K562 (cell line): ENCODE measurements at regions not wholly inside any gene's neighbourhood (a gene's known extent, or its start where the extent isn't known, plus 50 kb on each side); places are given as distances from the start of the nearest gene placed in this dataset.

ENCODE experiments used
- AFF4 ChIP-seq: sonication (generic); formaldehyde crosslinking; IDR thresholded peaks from 2 replicates; pipeline ENCODE4 v1.8.0; 2023; ENCODE audit warnings: mild to moderate bottlenecking, missing genetic modification reagents
- CHD7 ChIP-seq: fragments of 200-600 bp; sonication (generic); IDR thresholded peaks from one replicate; pipeline ENCODE4 v1.6.1; 2012; ENCODE audit warnings: mild to moderate bottlenecking, low read depth, low read length, inconsistent platforms
- CREB3L1 ChIP-seq: fragments of 450-650 bp; IDR thresholded peaks from 2 replicates; pipeline ENCODE4 v1.6.1; 2014; ENCODE audit warnings: low read depth, mild to moderate bottlenecking, moderate library complexity, borderline replicate concordance
- FOXA1 ChIP-seq: fragments of 450-650 bp; IDR thresholded peaks from 2 replicates; pipeline ENCODE4 v1.6.1; 2016; ENCODE audit warnings: mild to moderate bottlenecking, borderline replicate concordance
- JUNB ChIP-seq: fragments of 450-650 bp; formaldehyde crosslinking; conservative IDR thresholded peaks from 2 replicates; pipeline ENCODE4 v1.4.0; 2020; ENCODE audit warnings: mild to moderate bottlenecking
- NONO ChIP-seq, 2 experiments: fragments of 200-400 bp in 1 of 2; fragments of 450-650 bp in 1 of 2; formaldehyde crosslinking in 1 of 2; IDR thresholded peaks; 2 replicates each; pipeline ENCODE4 v1.6.1; 2017; ENCODE audit warnings: low read depth in 2 of 2, mild to moderate bottlenecking in 2 of 2, moderate library complexity in 2 of 2, low read length in 1 of 2
- SRSF7 ChIP-seq: fragments of 200-400 bp; formaldehyde crosslinking; optimal IDR thresholded peaks from 2 replicates; pipeline ENCODE3; 2017; ENCODE audit warnings: mild to moderate bottlenecking, low read depth, low read length
- ZNF146 ChIP-seq: IDR thresholded peaks from one replicate; pipeline ENCODE4 v1.6.1; 2018; ENCODE audit warnings: missing compliant biosample characterization; ENCODE audit not compliant: unreplicated experiment
- TF ChIP-seq, protein P1 (sequence below): fragments of 450-650 bp; formaldehyde crosslinking; IDR thresholded peaks from 2 replicates; pipeline ENCODE4 v1.4.0; 2022; ENCODE audit warnings: missing genetic modification characterization

GRCh38 chr4:30904588-30904987, 184.4 kb downstream of the PCDH7 start (continued):
- no peak for TF ChIP-seq CHD7
- no peak for TF ChIP-seq CREB3L1
- no peak for TF ChIP-seq NONO (IDR thresholded peaks at IDR 0.05; ENCODE audit: low read depth in 2 of 2, low read length in 1 of 2)
- no peak for TF ChIP-seq FOXA1
- TF ChIP-seq SRSF7 = no peak
- TF ChIP-seq, protein P1, sequence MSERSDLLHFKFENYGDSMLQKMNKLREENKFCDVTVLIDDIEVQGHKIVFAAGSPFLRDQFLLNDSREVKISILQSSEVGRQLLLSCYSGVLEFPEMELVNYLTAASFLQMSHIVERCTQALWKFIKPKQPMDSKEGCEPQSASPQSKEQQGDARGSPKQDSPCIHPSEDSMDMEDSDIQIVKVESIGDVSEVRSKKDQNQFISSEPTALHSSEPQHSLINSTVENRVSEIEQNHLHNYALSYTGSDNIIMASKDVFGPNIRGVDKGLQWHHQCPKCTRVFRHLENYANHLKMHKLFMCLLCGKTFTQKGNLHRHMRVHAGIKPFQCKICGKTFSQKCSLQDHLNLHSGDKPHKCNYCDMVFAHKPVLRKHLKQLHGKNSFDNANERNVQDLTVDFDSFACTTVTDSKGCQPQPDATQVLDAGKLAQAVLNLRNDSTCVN = no peak
- no peak for TF ChIP-seq AFF4 (CRISPR knock-in tag)
- no peak for TF ChIP-seq ZNF146
- TF ChIP-seq JUNB (CRISPR knock-in tag) = no peak
